Gastroesophageal sphincter (tissue), 4 donors: ENCODE measurements at regions not wholly inside any gene's neighbourhood (a gene's known extent, or its start where the extent isn't known, plus 50 kb on each side); places are given as distances from the start of the nearest gene placed in this dataset.
A peak's percentile ranks its signal among the peaks of the same experiment; 100 is the strongest.

Source experiments
- ATAC-seq: fragments of 150-250 bp; one replicate; pipeline ENCODE4 v1.9.1; 2016; ENCODE audit warnings: mild to moderate bottlenecking, moderate library complexity
- H3K27ac ChIP-seq, 4 donors: fragments of 200-600 bp; sonication (generic) in 3 of 4; 1 replicate in 3 of 4; 2 replicates in 1 of 4; pipeline ENCODE4 v1.5.1; 2016 to 2019
- H3K27me3 ChIP-seq: fragments of 200-600 bp; sonication (generic); one replicate; pipeline ENCODE4 v1.5.1; 2019
- H3K36me3 ChIP-seq, 2 donors: fragments of 200-600 bp; sonication (generic); one replicate each; pipeline ENCODE4 v1.5.1; 2019; ENCODE audit warnings: control low read depth in 1 of 2
- H3K4me1 ChIP-seq, 3 donors: fragments of 200-600 bp; sonication (generic); 1 replicate in 2 of 3; 2 replicates in 1 of 3; pipeline ENCODE4 v1.5.1; 2016 to 2019; ENCODE audit warnings: control low read depth in 2 of 3
- H3K4me3 ChIP-seq, 2 donors: fragments of 200-600 bp; sonication (generic); one replicate each; pipeline ENCODE4 v1.5.1; 2019; ENCODE audit warnings: mild to moderate bottlenecking in 1 of 2, moderate library complexity in 1 of 2
- H3K9me3 ChIP-seq, 3 donors: fragments of 200-600 bp; sonication (generic); one replicate each; pipeline ENCODE4 v1.5.1; 2017 to 2019; ENCODE audit warnings: control low read depth in 2 of 3
- EP300 ChIP-seq: sonication (generic); formaldehyde crosslinking; IDR thresholded peaks from one replicate; pipeline ENCODE4 v1.6.1; 2017; ENCODE audit warnings: antibody characterized with exemption, mild to moderate bottlenecking
- POLR2A ChIP-seq, 2 donors: fragments of 450-650 bp; IDR thresholded peaks; one replicate each; pipeline ENCODE4 v1.6.1; 2017; ENCODE audit warnings: antibody characterized with exemption in 2 of 2, mild to moderate bottlenecking in 2 of 2, moderate library complexity in 1 of 2
- POLR2AphosphoS5 ChIP-seq: sonication (generic); formaldehyde crosslinking; IDR thresholded peaks from one replicate; pipeline ENCODE4 v1.6.1; 2017; ENCODE audit warnings: antibody characterized with exemption
- WGBS, 2 donors: methylation state at CpG; one replicate each; pipeline ENCODE4 v1.1.5; 2018; ENCODE audit warnings: low coverage in 1 of 2; 5-methylcytosine and 5-hydroxymethylcytosine counted together
- TF ChIP-seq, protein P1 (sequence below), 4 experiments: fragments of 200-600 bp in 2 of 4; fragments of 450-650 bp in 2 of 4; sonication (generic) in 1 of 4; IDR thresholded peaks; one replicate each; pipeline ENCODE4 v1.5.1; 2017 to 2019; ENCODE audit warnings: antibody characterized with exemption in 4 of 4, mild to moderate bottlenecking in 2 of 4, moderate library complexity in 2 of 4

DNA sequence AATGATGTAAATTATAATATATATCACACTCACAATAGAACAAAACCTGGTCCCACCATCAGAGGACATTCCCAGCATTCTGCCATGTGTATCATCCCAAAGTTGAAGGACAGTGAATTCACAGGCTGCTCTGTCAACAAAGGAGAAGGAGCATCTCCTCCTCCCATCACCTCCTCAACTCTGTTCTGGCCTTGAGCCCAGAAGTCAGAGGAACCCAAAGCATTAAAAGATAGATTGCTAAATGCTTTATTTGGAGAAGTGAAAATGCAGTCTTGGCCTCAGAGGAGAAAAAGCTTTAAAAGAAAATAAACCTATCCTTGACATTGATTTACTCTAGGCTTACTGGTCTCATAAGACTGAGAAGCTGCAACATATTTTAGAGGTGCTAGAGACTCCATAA, 268.8 kb upstream of the RASGEF1B start:
- Histone ChIP-seq H3K4me3 (no peak overlapping the region), H3K27ac (no peak overlapping the region), H3K9me3 (no peaks in the 10 kb centered on the region), H3K4me1 (peaks cover 0 to 9% (median 0%) of the 10 kb centered on the region in 3 donors), H3K36me3 (no peaks in the 10 kb centered on the region), H3K27me3 (no peaks in the 10 kb centered on the region)
- no peak for TF ChIP-seq POLR2A (IDR thresholded peaks at IDR 0.05)
- no peak for TF ChIP-seq POLR2AphosphoS5
- TF ChIP-seq, protein P1, sequence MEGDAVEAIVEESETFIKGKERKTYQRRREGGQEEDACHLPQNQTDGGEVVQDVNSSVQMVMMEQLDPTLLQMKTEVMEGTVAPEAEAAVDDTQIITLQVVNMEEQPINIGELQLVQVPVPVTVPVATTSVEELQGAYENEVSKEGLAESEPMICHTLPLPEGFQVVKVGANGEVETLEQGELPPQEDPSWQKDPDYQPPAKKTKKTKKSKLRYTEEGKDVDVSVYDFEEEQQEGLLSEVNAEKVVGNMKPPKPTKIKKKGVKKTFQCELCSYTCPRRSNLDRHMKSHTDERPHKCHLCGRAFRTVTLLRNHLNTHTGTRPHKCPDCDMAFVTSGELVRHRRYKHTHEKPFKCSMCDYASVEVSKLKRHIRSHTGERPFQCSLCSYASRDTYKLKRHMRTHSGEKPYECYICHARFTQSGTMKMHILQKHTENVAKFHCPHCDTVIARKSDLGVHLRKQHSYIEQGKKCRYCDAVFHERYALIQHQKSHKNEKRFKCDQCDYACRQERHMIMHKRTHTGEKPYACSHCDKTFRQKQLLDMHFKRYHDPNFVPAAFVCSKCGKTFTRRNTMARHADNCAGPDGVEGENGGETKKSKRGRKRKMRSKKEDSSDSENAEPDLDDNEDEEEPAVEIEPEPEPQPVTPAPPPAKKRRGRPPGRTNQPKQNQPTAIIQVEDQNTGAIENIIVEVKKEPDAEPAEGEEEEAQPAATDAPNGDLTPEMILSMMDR (IDR thresholded peaks at IDR 0.05): no peak
- TF ChIP-seq EP300: no peak
- ATAC-seq: no peak

DNA sequence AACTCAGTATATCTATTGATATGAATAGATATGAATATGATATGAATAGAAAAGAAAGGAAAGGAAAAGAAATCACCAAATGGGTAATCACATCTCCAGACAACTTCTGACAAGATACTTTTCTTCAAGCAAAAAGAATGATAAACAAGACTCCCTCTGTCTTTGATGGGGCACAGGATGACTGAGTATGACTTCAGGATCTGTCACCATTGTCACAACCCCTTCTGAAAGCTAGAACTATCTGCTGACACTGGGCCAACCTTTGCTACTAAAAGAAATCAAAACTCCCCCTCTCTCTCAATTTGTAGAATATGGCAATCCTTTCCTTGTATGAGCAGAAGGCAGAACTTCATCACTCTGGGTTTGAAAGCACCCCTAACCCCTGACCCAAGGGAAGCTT, 267.2 kb upstream of the RASGEF1B start:
- TF ChIP-seq POLR2AphosphoS5: no peak
- H3K9me3 ChIP-seq: no peaks in the 10 kb centered on the region
- no peak overlapping the region for H3K4me3 ChIP-seq
- no peaks in the 10 kb centered on the region for H3K27me3 ChIP-seq
- H3K27ac ChIP-seq: no peak overlapping the region
- ATAC-seq: no peak
- H3K4me1 ChIP-seq: peaks cover 0 to 9% (median 0%) of the 10 kb centered on the region in 3 donors
- no peaks in the 10 kb centered on the region for H3K36me3 ChIP-seq

DNA sequence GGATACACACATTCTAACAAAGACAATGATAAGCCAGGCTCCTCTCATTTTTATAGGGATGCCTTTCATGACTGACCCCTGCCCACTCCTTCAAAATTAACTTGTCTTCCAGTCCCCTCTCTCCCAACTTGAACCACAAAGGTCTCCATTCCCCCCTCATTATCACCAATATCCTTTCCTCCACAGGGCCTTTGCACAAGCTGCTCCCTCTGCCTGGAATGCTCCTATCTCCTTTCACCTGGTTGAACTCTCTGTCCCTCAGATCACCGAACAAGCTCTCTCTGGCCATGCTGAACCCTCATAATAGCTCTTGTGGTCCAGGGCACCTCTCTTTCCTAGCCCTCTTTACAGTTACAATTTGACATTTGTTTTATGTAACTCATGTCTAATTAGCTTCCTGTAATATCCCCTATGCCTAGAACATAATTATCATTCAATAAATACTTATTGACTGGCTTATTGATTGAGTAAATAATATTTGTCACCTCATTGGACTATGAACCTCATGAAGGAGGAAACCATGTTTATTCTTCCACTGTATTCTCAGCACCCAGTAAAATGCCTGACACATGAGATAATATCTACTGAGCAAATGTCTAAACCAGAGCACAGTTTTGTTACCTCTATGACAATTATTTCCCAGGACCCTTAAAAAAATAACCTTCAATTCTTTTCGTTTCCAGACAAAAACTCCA, 266.3 kb upstream of the RASGEF1B start:
- H3K27ac ChIP-seq: no peak overlapping the region
- peaks cover 0 to 9% (median 0%) of the 10 kb centered on the region in 3 donors for H3K4me1 ChIP-seq
- H3K36me3 ChIP-seq: no peaks in the 10 kb centered on the region
- 86 to 93% methylated on average over 2 of the region's 2 CpGs for WGBS, 2 donors
- no peak overlapping the region for H3K4me3 ChIP-seq
- no peaks in the 10 kb centered on the region for H3K9me3 ChIP-seq
- no peaks in the 10 kb centered on the region for H3K27me3 ChIP-seq
- TF ChIP-seq POLR2AphosphoS5: no peak
- TF ChIP-seq POLR2A (IDR thresholded peaks at IDR 0.05): no peak
- TF ChIP-seq, protein P1 (IDR thresholded peaks at IDR 0.05): no peak
- TF ChIP-seq EP300: no peak
- no peak for ATAC-seq

DNA sequence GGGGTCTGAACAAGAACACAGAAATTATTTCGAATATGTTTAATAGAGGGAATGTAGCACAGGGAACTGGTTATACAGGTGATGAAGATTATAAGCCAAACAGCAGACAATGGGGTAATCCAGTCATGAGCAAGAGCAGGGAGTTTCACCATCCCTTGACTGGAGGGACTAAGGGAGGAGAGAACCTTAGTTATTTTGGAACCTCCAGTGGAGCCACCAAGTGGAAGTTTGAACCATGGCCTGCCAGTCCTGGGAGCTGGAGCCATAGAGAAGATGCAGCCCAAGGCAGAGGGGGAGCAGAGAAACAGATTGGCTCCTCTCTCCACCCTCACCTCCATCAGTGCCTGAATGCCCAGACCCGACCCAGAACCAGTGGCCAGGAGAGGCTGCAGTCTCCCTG, 264.6 kb upstream of the RASGEF1B start:
- ATAC-seq: no peak
- peaks cover 0 to 9% (median 0%) of the 10 kb centered on the region in 3 donors for H3K4me1 ChIP-seq
- H3K9me3 ChIP-seq: no peaks in the 10 kb centered on the region
- no peak overlapping the region for H3K27ac ChIP-seq
- no peaks in the 10 kb centered on the region for H3K36me3 ChIP-seq
- TF ChIP-seq POLR2AphosphoS5: no peak
- TF ChIP-seq, protein P1 (IDR thresholded peaks at IDR 0.05): no peak
- H3K4me3 ChIP-seq: no peak overlapping the region
- H3K27me3 ChIP-seq: no peaks in the 10 kb centered on the region
- WGBS, 2 donors: 60 to 86% methylated on average over 1 of the region's 2 CpGs

DNA sequence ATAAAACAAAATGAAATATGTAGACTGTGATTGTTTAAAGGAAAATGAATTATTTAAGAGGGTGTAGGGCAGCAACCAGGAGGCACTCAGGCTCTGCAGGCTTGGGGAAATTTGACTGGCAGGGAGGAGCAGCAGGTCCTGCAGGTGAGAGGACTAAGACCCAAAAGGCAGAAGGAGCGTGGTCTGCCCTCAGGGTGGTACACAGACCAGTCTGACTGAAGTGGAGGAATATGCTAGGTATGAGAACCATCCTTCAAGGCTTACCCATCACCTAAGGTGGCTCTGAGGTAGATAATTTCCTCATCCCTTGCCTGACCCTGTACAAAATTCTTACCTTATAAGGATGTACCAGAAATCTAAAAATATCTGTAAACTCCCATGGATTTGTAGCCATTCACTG, 261.3 kb upstream of the RASGEF1B start:
- Histone ChIP-seq H3K27me3 (no peaks in the 10 kb centered on the region), H3K27ac (no peak overlapping the region), H3K4me1 (no peaks in the 10 kb centered on the region), H3K36me3 (no peaks in the 10 kb centered on the region), H3K9me3 (peaks cover 0 to 5% (median 0%) of the 10 kb centered on the region in 3 donors), H3K4me3 (no peak overlapping the region)
- ATAC-seq: no peak
- 89 to 100% methylated on average over 1 of the region's 1 CpG for WGBS, 2 donors
- no peak for TF ChIP-seq EP300

DNA sequence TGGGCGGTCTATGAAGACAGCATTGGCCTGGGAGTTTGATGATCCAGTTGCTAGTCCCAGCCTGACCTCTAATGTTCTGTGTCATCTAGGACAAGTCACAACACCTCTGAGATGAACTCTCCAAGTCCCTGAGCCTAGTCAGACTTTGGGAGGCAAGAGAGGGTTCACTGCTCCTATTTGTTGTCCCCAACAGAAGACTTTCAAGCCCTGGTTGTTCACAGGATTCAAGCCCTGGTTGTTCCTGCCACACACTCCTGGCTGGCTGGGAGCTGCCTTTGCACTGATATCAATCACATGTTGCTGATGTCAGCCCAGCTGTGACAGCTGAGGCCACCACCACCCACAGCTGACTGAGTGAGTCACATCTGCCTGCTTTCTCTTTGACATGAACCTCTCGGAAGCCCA, 253.2 kb upstream of the RASGEF1B start:
- Histone ChIP-seq H3K36me3 (no peaks in the 10 kb centered on the region), H3K27ac (no peak overlapping the region), H3K4me1 (peaks cover 0 to 12% (median 5%) of the 10 kb centered on the region in 3 donors), H3K9me3 (peaks cover 0 to 9% (median 0%) of the 10 kb centered on the region in 3 donors), H3K27me3 (no peaks in the 10 kb centered on the region), H3K4me3 (no peak overlapping the region)
- WGBS, 2 donors: 80 to 85% methylated on average over 1 to 2 of the region's 2 CpGs
- TF ChIP-seq, protein P1 (IDR thresholded peaks at IDR 0.05): no peak
- TF ChIP-seq POLR2AphosphoS5: no peak
- no peak for TF ChIP-seq POLR2A (IDR thresholded peaks at IDR 0.05)
- no peak for TF ChIP-seq EP300
- peak; percentile 76 for ATAC-seq
